GM08714 (cell line): ENCODE measurements at regions not wholly inside any gene's neighbourhood (a gene's known extent, or its start where the extent isn't known, plus 50 kb on each side); places are given as distances from the start of the nearest gene placed in this dataset.
"Not testable (repeated sequence)": the region's sequence is repeated elsewhere in the genome, so short reads cannot be mapped to it uniquely, and the experiment has no call there.

ENCODE experiments used
- H3K4me3 ChIP-seq: fragments of 200-500 bp; sonication (Bioruptor generic); 2 replicates; pipeline ENCODE4 v1.5.1; 2014; ENCODE audit warnings: mild to moderate bottlenecking, low read length, inconsistent platforms
- ZNF274 ChIP-seq: IDR thresholded peaks from 2 replicates; pipeline ENCODE4 v1.6.1; 2012; ENCODE audit warnings: mild to moderate bottlenecking, low read depth, low read length

- H3K4me3 ChIP-seq, result no peak overlapping the region
These were observed 1047.5 kb upstream of the FLRT2 start for GRCh38 chr14:84482256-84483071.

GRCh38 chr14:84483072-84483420 lies 1046.9 kb upstream of the FLRT2 start:
- TF ChIP-seq ZNF274, result no peak
- H3K4me3 ChIP-seq, result no peak overlapping the region

More at GRCh38 chr14:84482256-84483071, 1047.5 kb upstream of the FLRT2 start:
- TF ChIP-seq ZNF274, result no peak

GRCh38 chr14:84484243-84484642 lies 1045.7 kb upstream of the FLRT2 start:
- H3K4me3 ChIP-seq, result not testable (repeated sequence)

GRCh38 chr14:84485036-84485435 lies 1044.9 kb upstream of the FLRT2 start:
- no peak overlapping the region for H3K4me3 ChIP-seq
- no peak for TF ChIP-seq ZNF274

GRCh38 chr14:84490081-84490480 lies 1039.9 kb upstream of the FLRT2 start:
- H3K4me3 ChIP-seq, result no peak overlapping the region
- TF ChIP-seq ZNF274, result no peak

- no peak for TF ChIP-seq ZNF274
- H3K4me3 ChIP-seq, result no peak overlapping the region
These were observed 1037.3 kb upstream of the FLRT2 start for GRCh38 chr14:84492685-84493084.

GRCh38 chr14:84493779-84494178 lies 1036.2 kb upstream of the FLRT2 start:
- no peak for TF ChIP-seq ZNF274
- H3K4me3 ChIP-seq, result no peak overlapping the region

GRCh38 chr14:84496677-84497076 lies 1033.3 kb upstream of the FLRT2 start:
- no peak overlapping the region for H3K4me3 ChIP-seq
- no peak for TF ChIP-seq ZNF274

- not testable (repeated sequence) for H3K4me3 ChIP-seq
These were observed 1017.1 kb upstream of the FLRT2 start for GRCh38 chr14:84512823-84513222.

- H3K4me3 ChIP-seq, result no peak overlapping the region
- TF ChIP-seq ZNF274, result no peak
These were observed 1010.1 kb upstream of the FLRT2 start for GRCh38 chr14:84519836-84520235.

GRCh38 chr14:84520711-84521338 lies 1009.1 kb upstream of the FLRT2 start:
- no peak for TF ChIP-seq ZNF274
- no peak overlapping the region for H3K4me3 ChIP-seq

GRCh38 chr14:84523746-84524145 lies 1006.2 kb upstream of the FLRT2 start:
- no peak for TF ChIP-seq ZNF274
- H3K4me3 ChIP-seq, result no peak overlapping the region

- TF ChIP-seq ZNF274, result no peak
- no peak overlapping the region for H3K4me3 ChIP-seq
These were observed 1002.2 kb upstream of the FLRT2 start for GRCh38 chr14:84527706-84528105.

GRCh38 chr14:84532016-84532415 lies 997.9 kb upstream of the FLRT2 start:
- TF ChIP-seq ZNF274, result no peak
- H3K4me3 ChIP-seq, result no peak overlapping the region

GRCh38 chr14:84533181-84533725 lies 996.7 kb upstream of the FLRT2 start:
- TF ChIP-seq ZNF274, result no peak
- no peak overlapping the region for H3K4me3 ChIP-seq
